K562 (cell line): ENCODE measurements at regions not wholly inside any gene's neighbourhood (a gene's known extent, or its start where the extent isn't known, plus 50 kb on each side); places are given as distances from the start of the nearest gene placed in this dataset.

Source experiments
- ATAC-seq: fragments of 200-7000 bp; cut with Tn5 transposase; 3 replicates; pipeline ENCODE4 v1.9.1; 2020; ENCODE audit warnings: moderate library complexity
- BruUV-seq: library from RNA; stranded (reverse); fragments of 400-500 nt; replicated peaks from 2 replicates; lab custom pipeline; 2021; lab: Mats Ljungman, UMichigan
- CTCF ChIA-PET: fragments of 300-600 bp; formaldehyde crosslinking; extraction: SDS; loops from one replicate; lab custom pipeline; 2021; ENCODE audit warnings: low intra/inter-chr PET ratio; lab: Yijun Ruan, JAX
- POLR2A ChIA-PET: fragments of 300-600, 350-650 bp; sonication (Branson Sonifier 250); formaldehyde crosslinking; extraction: SDS; loops from one replicate; lab custom pipeline; 2021; ENCODE audit warnings: antibody characterized with exemption, inconsistent platforms; lab: Yijun Ruan, JAX
- DNase-seq, 4 experiments: peaks; one replicate each; pipeline versions ENCODE4 v3.0.0 to v3.0.0-alpha.2; 2011 to 2018; ENCODE audit warnings: low spot score in 3 of 4, mixed read lengths in 3 of 4; ENCODE audit errors: extremely low read depth in 1 of 4
- FAIRE-seq: peaks from 2 replicates; lab custom pipeline; 2011; peaks lifted over from hg19 to GRCh38; lab: Jason Lieb, UNC
- H2AFZ ChIP-seq: 2 replicates; pipeline ENCODE4 v1.6.0; 2011; ENCODE audit warnings: low read depth, low read length, control low read depth, inconsistent platforms
- H3K27ac ChIP-seq: fragments of 200-600 bp; 3 replicates; pipeline ENCODE4 v1.8.0; 2011; ENCODE audit warnings: low read depth, mild to moderate bottlenecking, control low read depth, inconsistent platforms, low read length, moderate library complexity, mixed read lengths; ENCODE audit errors: extremely low read depth
- H3K27me3 ChIP-seq, 2 experiments: fragments of 300-600 bp in 1 of 2; 2 replicates in 1 of 2; 3 replicates in 1 of 2; pipeline versions ENCODE4 v1.6.0 to v1.8.0; 2011; ENCODE audit warnings: inconsistent platforms in 2 of 2, low read length in 2 of 2, mild to moderate bottlenecking in 1 of 2, mixed read lengths in 1 of 2, moderate library complexity in 1 of 2; ENCODE audit not compliant: control insufficient read depth in 2 of 2, insufficient read depth in 2 of 2
- H3K36me3 ChIP-seq: fragments of 300-600 bp; 3 replicates; pipeline ENCODE4 v1.8.0; 2011; ENCODE audit warnings: mild to moderate bottlenecking, low read length, inconsistent platforms; ENCODE audit not compliant: control insufficient read depth, insufficient read depth
- H3K4me1 ChIP-seq, 2 experiments: fragments of 200-600 bp in 1 of 2; replicated peaks in 1 of 2; 2 replicates in 1 of 2; 3 replicates in 1 of 2; pipeline versions ENCODE4 v1.5.1 to v1.8.0; 2011; ENCODE audit warnings: inconsistent platforms in 2 of 2, low read length in 2 of 2, mild to moderate bottlenecking in 1 of 2, mixed read lengths in 1 of 2, moderate library complexity in 1 of 2; ENCODE audit not compliant: control insufficient read depth in 2 of 2, insufficient read depth in 2 of 2
- H3K4me2 ChIP-seq: 2 replicates; pipeline ENCODE4 v1.6.1; 2011; ENCODE audit warnings: low read length, control low read depth, inconsistent platforms, mixed read lengths; ENCODE audit not compliant: insufficient read depth
- H3K4me3 ChIP-seq: fragments of 200-600 bp; sonication (generic), shearing (Covaris generic); 2 replicates; pipeline ENCODE4 v1.5.1; 2016; ENCODE audit warnings: control low read depth, inconsistent platforms
- H3K79me2 ChIP-seq: fragments of 200-600 bp; 3 replicates; pipeline ENCODE4 v1.8.0; 2011; ENCODE audit warnings: low read length, inconsistent platforms; ENCODE audit not compliant: control insufficient read depth, insufficient read depth
- H3K9ac ChIP-seq, 2 experiments: 2 replicates each; pipeline versions ENCODE4 v1.6.0 to v1.6.1; 2011; ENCODE audit warnings: low read depth in 2 of 2, low read length in 2 of 2, control low read depth in 1 of 2, inconsistent platforms in 1 of 2, mild to moderate bottlenecking in 1 of 2, mixed read lengths in 1 of 2; ENCODE audit not compliant: insufficient read depth in 1 of 2
- H3K9me1 ChIP-seq: one replicate; pipeline ENCODE4 v1.6.0; 2011; ENCODE audit warnings: inconsistent platforms, mild to moderate bottlenecking, low read length, moderate library complexity; ENCODE audit not compliant: control insufficient read depth, insufficient read depth
- H3K9me3 ChIP-seq: replicated peaks from 2 replicates; pipeline ENCODE4 v1.5.1; 2011; ENCODE audit warnings: low read depth, low read length, inconsistent platforms; ENCODE audit not compliant: control insufficient read depth, insufficient read depth
- H4K20me1 ChIP-seq: replicated peaks from 2 replicates; pipeline ENCODE4 v1.6.1; 2011; ENCODE audit warnings: low read length, inconsistent platforms, mixed read lengths; ENCODE audit not compliant: control insufficient read depth, insufficient read depth
- ARHGAP35 ChIP-seq: fragments of 450-650 bp; IDR thresholded peaks from 2 replicates; pipeline ENCODE4 v1.6.1; 2018; ENCODE audit not compliant: partially characterized antibody
- BRD4 ChIP-seq: fragments of 200-600 bp; sonication (generic); IDR thresholded peaks from 2 replicates; pipeline ENCODE4 v1.6.1; 2017; ENCODE audit warnings: inconsistent platforms
- CREB5 ChIP-seq: fragments of 250-450 bp; sonication (Bioruptor Pico); IDR thresholded peaks from 2 replicates; pipeline ENCODE4 v1.5.0; 2020; ENCODE audit warnings: mild to moderate bottlenecking
- ELF4 ChIP-seq: fragments of 450-650 bp; formaldehyde crosslinking; IDR thresholded peaks from 2 replicates; pipeline ENCODE4 v1.4.0; 2022; ENCODE audit warnings: missing genetic modification characterization
- FOXP4 ChIP-seq: sonication (generic); formaldehyde crosslinking; IDR thresholded peaks from 2 replicates; pipeline ENCODE4 v1.8.0; 2022; ENCODE audit warnings: mild to moderate bottlenecking, missing genetic modification reagents, borderline replicate concordance
- MAFF ChIP-seq: IDR thresholded peaks from 2 replicates; pipeline ENCODE4 v1.6.1; 2012; ENCODE audit warnings: low read length, improper control_type of control experiment
- POLR2A ChIP-seq: fragments of 450-650 bp; conservative IDR thresholded peaks from 2 replicates; pipeline ENCODE4 v1.6.1; 2016
- SOX6 ChIP-seq: fragments of 450-650 bp; IDR thresholded peaks from 2 replicates; pipeline ENCODE4 v1.6.1; 2014; ENCODE audit warnings: mild to moderate bottlenecking
- ZFX ChIP-seq: sonication (generic); formaldehyde crosslinking; IDR thresholded peaks from 2 replicates; pipeline ENCODE4 v1.8.0; 2022; ENCODE audit warnings: mild to moderate bottlenecking, missing genetic modification reagents, moderate library complexity
- ZNF408 ChIP-seq: fragments of 250-450 bp; sonication (Bioruptor Pico); IDR thresholded peaks from 2 replicates; pipeline ENCODE4 v1.4.0; 2020; ENCODE audit warnings: low read depth, mild to moderate bottlenecking, moderate library complexity
- ZNF830 ChIP-seq: fragments of 250-450 bp; sonication (Bioruptor Pico); IDR thresholded peaks from 2 replicates; pipeline ENCODE4 v1.5.0; 2021; ENCODE audit warnings: mild to moderate bottlenecking
- WGBS: fragments of 100-300 bp; shearing (Covaris generic); methylation state at CpG from one replicate; pipeline ENCODE4 v1.1.6; 2016; ENCODE audit warnings: low coverage, mixed read lengths; ENCODE audit not compliant: insufficient coverage; ENCODE audit errors: missing lambda C conversion rate; 5-methylcytosine and 5-hydroxymethylcytosine counted together
- in situ Hi-C: fragments of 300-500 bp; cut with MboI; formaldehyde crosslinking; loops from 4 replicates; pipeline ENCODE4 v1.15.0; 2018; ENCODE audit warnings: inconsistent platforms, mixed read lengths
- intact Hi-C: fragments of 100-400 bp; cut with micrococcal nuclease; formaldehyde crosslinking; loops from 2 replicates; pipeline ENCODE4 v1.14.2; 2022

- no peak for TF ChIP-seq CREB5 (CRISPR knock-in tag)
- no peak for TF ChIP-seq ARHGAP35
- TF ChIP-seq ZFX (CRISPR knock-in tag): no peak
- TF ChIP-seq BRD4: no peak
These were observed 330.2 kb downstream of the USP25 start (continued) for GRCh38 chr21:16059981-16060380.

GRCh38 chr21:16061194-16061593 lies 331.4 kb downstream of the USP25 start:
- Histone ChIP-seq H3K27me3 (no peaks in the 10 kb centered on the region), H3K27ac (no peak overlapping the region), H3K4me2 (no peak overlapping the region), H2AFZ (no peak overlapping the region), H3K9me3 (no peaks in the 10 kb centered on the region), H3K9ac (no peak overlapping the region), H3K9me1 (no peaks in the 10 kb centered on the region), H4K20me1 (no peaks in the 10 kb centered on the region), H3K79me2 (no peaks in the 10 kb centered on the region), H3K4me1 (no peaks in the 10 kb centered on the region), H3K36me3 (no peaks in the 10 kb centered on the region), H3K4me3 (no peak overlapping the region)
- POLR2A ChIA-PET: interaction anchor here (0.5 kb wide), 1 partner anchor 15 kb away, joined by 3 read pairs; no protein-coding TSS in a partner anchor
- FAIRE-seq: no peak
- CTCF ChIA-PET: no interaction called here
- in situ Hi-C loops (no loop called here), intact Hi-C loops (no loop called here)
- no peak for ATAC-seq
- BruUV-seq: no TSS peak
- no peak for DNase-seq
- no peak for TF ChIP-seq POLR2A
- no peak for TF ChIP-seq ELF4 (CRISPR knock-in tag)
- TF ChIP-seq FOXP4 (CRISPR knock-in tag): no peak
- TF ChIP-seq ZNF830 (CRISPR knock-in tag): no peak
- no peak for TF ChIP-seq MAFF
- no peak for TF ChIP-seq ZNF408 (CRISPR knock-in tag)
- no peak for TF ChIP-seq SOX6
- whole genome bisulfite sequencing: 0% methylated on average over 9 of the region's 9 CpGs
